ENCODE measurements at regions not wholly inside any gene's neighbourhood (a gene's known extent, or its start where the extent isn't known, plus 50 kb on each side); places are given as distances from the start of the nearest gene placed in this dataset.

DNA sequence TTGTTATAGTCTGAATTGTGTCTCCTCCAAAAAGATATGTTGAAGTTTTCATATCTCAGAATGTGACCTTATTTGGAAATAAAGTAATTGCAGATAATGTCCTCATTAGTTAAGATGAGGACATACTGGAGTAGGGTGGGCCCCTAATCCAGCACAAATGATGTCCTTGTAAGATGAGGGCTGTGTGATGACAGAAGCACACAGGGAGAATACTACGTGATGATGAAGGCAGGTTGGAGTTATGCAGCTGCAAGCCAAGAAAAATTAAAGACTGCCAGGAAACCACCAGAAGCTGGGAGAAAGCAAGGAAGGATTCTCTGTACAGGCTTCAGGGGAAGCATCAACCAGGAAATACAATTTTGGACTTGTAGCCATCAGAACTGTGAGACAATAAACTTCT, 58.3 kb upstream of the PNPT1 start:
- TF ChIP-seq, protein P1, sequence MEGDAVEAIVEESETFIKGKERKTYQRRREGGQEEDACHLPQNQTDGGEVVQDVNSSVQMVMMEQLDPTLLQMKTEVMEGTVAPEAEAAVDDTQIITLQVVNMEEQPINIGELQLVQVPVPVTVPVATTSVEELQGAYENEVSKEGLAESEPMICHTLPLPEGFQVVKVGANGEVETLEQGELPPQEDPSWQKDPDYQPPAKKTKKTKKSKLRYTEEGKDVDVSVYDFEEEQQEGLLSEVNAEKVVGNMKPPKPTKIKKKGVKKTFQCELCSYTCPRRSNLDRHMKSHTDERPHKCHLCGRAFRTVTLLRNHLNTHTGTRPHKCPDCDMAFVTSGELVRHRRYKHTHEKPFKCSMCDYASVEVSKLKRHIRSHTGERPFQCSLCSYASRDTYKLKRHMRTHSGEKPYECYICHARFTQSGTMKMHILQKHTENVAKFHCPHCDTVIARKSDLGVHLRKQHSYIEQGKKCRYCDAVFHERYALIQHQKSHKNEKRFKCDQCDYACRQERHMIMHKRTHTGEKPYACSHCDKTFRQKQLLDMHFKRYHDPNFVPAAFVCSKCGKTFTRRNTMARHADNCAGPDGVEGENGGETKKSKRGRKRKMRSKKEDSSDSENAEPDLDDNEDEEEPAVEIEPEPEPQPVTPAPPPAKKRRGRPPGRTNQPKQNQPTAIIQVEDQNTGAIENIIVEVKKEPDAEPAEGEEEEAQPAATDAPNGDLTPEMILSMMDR (IDR thresholded peaks at IDR 0.05): no peak
- TF ChIP-seq POLR2A (IDR thresholded peaks at IDR 0.05): no peak
